ENCODE measurements at regions not wholly inside any gene's neighbourhood (a gene's known extent, or its start where the extent isn't known, plus 50 kb on each side); places are given as distances from the start of the nearest gene placed in this dataset.

DNA sequence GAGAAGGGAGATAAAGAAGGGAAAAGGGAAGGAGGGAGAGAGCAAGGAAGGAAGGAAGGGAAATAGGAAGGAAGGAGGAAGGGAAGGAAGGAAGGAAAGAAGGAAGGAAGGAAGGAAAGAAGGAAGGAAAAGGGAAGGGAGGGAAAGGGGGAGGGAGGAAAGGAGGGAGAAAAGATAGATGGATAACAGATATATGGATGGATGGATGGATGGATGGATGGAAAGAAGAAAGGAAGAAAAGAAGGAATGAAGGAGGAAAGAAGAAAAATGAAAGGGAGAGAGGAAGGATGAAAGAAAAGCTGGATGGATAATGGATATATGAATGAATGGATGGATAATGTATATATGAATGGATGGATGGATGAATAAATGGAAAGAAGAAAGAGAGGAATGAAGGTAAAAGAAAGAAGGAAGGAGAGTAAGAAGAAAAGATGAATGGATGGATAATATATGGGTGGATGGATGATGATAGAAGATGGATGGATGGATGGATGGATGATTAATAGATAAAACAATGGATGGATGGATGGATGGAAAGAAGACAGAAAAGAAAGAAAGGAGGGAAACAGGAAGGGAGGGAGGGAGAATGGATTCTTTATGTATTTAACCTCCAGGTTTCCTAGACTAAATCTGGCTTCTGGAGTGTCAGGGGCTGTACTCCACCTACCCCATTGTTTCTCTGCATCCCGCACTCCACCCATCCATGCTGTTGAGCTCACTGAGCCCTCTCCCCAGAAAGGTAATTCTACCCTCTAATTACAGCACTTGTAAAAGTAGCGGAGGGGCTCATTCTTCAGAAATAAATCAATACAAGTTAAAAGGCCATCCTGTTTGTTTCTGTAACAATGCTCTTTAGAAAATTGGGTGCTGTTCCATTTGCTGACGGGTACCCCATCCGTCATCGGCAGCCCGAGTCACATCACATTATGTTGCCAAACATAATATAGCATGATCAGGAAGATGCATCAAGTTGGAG is 506.1 kb downstream of the MIAT start:
- DNase-seq (ENCODE audit: low read depth in 6 of 9, low spot score in 9 of 9) = no peak
- Histone ChIP-seq H3K27me3 (ENCODE audit: control insufficient read depth in 2 of 2, insufficient read depth in 1 of 2, low read length in 1 of 2) (no peaks in the 10 kb centered on the region), H3K4me3 (ENCODE audit: low read length in 2 of 2) (no peak overlapping the region), H3K9me3 (ENCODE audit: control insufficient read depth in 2 of 2, insufficient read depth in 1 of 2, low read length in 1 of 2) (no peaks in the 10 kb centered on the region), H3K27ac (ENCODE audit: low read depth in 1 of 2, low read length in 1 of 2) (no peak overlapping the region), H3K4me1 (ENCODE audit: control insufficient read depth in 2 of 2, insufficient read depth in 2 of 2, low read length in 2 of 2) (no peaks in the 10 kb centered on the region), H3K36me3 (ENCODE audit: control insufficient read depth in 2 of 2, insufficient read depth in 2 of 2, low read length in 1 of 2) (no peaks in the 10 kb centered on the region)
- WGBS = 77% methylated on average over 6 of the region's 6 CpGs

DNA sequence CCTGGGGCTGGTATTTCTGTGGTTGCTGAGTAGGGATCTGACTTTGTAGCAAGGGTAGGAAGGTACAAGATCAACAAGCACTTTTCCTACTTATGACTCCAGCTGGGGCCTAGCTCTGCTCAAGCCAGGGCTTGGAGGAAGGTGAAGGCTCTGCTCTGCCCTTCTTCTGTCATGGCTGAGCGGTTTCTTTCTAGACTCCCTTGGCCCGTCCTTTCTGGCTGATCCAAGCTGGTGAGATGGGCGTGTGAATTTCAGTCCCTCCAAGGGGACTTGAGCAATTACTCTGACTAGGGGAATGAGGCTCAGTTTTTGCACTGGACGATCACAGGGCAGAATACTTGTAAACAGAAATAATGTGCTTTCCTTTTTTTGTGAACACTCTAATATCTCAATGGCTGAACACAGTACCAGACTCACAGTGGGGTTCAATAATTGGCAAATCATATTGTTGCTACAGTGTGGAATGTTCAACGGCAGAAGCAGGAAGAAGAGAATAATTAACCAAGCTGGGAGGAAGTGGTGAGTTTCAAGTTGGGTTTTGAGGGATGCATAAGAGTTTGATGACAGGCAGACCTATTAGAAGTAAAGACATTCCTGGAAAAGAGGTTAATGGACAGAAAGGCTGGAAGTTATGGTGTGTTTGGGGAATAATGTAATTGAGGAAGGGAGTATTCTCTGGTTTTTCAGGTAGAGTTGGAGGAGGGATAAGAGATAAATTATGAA is 507.6 kb downstream of the MIAT start:
- Histone ChIP-seq H3K4me1 (ENCODE audit: control insufficient read depth in 2 of 2, insufficient read depth in 2 of 2, low read length in 2 of 2) (no peaks in the 10 kb centered on the region), H3K9me3 (ENCODE audit: control insufficient read depth in 2 of 2, insufficient read depth in 1 of 2, low read length in 1 of 2) (no peaks in the 10 kb centered on the region), H3K36me3 (ENCODE audit: control insufficient read depth in 2 of 2, insufficient read depth in 2 of 2, low read length in 1 of 2) (no peaks in the 10 kb centered on the region), H3K27ac (ENCODE audit: low read depth in 1 of 2, low read length in 1 of 2) (no peak overlapping the region), H3K4me3 (ENCODE audit: low read length in 2 of 2) (no peak overlapping the region), H3K27me3 (ENCODE audit: control insufficient read depth in 2 of 2, insufficient read depth in 1 of 2, low read length in 1 of 2) (no peaks in the 10 kb centered on the region)
- 89% methylated on average over 5 of the region's 5 CpGs for WGBS
- no peak for DNase-seq (ENCODE audit: low read depth in 6 of 9, low spot score in 9 of 9)

DNA sequence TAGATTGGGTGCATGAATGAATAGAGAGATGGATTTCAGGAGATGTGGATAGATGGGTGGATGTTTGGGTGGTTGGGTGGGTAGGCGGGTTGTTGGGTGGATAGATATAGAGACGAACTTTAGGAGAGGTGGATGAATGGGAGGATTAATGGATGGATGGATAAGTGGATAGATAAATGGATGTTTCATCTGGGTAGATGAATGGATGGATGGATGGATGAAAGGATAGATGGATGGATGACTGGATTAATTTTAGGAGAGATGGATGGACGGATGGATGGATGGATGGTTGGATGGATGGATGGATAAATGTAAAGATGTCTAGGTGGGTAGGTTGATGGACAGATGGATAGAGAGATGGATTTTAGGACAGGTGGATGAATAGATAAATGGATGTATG is 511.3 kb downstream of the MIAT start:
- Histone ChIP-seq H3K36me3 (ENCODE audit: control insufficient read depth in 2 of 2, insufficient read depth in 2 of 2, low read length in 1 of 2) (no peaks in the 10 kb centered on the region), H3K27me3 (ENCODE audit: control insufficient read depth in 2 of 2, insufficient read depth in 1 of 2, low read length in 1 of 2) (no peaks in the 10 kb centered on the region), H3K4me1 (ENCODE audit: control insufficient read depth in 2 of 2, insufficient read depth in 2 of 2, low read length in 2 of 2) (no peaks in the 10 kb centered on the region), H3K4me3 (ENCODE audit: low read length in 2 of 2) (no peak overlapping the region), H3K27ac (ENCODE audit: low read depth in 1 of 2, low read length in 1 of 2) (no peak overlapping the region), H3K9me3 (ENCODE audit: control insufficient read depth in 2 of 2, insufficient read depth in 1 of 2, low read length in 1 of 2) (no peaks in the 10 kb centered on the region)
- WGBS = 78% methylated on average over 3 of the region's 3 CpGs
- DNase-seq (ENCODE audit: low read depth in 6 of 9, low spot score in 9 of 9) = no peak

DNA sequence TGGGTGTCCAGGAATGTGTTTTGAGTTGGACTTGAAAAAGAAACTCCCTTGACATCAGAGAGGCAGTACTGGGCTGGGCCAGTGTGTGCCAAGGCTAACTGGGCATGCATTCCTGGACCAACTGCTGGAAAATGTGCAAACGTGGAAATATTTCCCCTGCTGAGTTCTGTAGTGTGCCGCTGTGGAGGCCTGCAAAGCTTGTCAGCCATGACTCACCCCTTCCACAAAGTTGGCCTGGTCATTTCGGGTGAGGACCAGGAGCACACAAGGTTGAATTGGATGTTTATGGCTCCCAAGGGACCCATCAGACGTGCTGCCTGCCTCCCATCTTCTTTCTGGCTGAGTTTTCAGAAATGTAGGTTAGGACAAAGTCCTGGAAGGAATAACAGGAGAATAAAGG is 513.1 kb downstream of the MIAT start:
- no peak overlapping the region for H3K27ac ChIP-seq (ENCODE audit: low read depth in 1 of 2, low read length in 1 of 2)

DNA sequence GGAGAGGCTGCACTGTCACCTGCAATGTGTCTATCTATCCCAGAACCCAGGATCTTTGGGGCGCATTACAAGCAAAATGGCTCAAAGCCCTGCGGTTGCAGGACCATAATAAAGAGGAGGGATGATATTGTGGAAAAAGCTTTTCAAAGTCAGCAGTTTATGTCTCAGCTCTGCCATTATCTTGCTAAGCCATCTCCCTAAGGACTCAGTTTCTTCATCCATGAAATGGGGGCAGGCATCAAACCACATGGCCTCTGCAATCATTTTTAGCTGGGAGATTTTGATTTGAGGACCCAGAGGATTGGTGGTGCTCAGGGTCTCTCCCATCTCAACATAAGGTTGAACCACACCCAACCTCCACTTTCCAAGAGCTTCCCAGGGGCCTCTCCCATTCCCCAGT is 513.8 kb downstream of the MIAT start:
- no peaks in the 10 kb centered on the region for H3K9me3 ChIP-seq (ENCODE audit: control insufficient read depth in 2 of 2, insufficient read depth in 1 of 2, low read length in 1 of 2)

More for the DNA sequence above, 513.1 kb downstream of the MIAT start:
- Histone ChIP-seq H3K9me3 (ENCODE audit: control insufficient read depth in 2 of 2, insufficient read depth in 1 of 2, low read length in 1 of 2) (no peaks in the 10 kb centered on the region), H3K4me1 (ENCODE audit: control insufficient read depth in 2 of 2, insufficient read depth in 2 of 2, low read length in 2 of 2) (no peaks in the 10 kb centered on the region), H3K4me3 (ENCODE audit: low read length in 2 of 2) (no peak overlapping the region), H3K36me3 (ENCODE audit: control insufficient read depth in 2 of 2, insufficient read depth in 2 of 2, low read length in 1 of 2) (no peaks in the 10 kb centered on the region), H3K27me3 (ENCODE audit: control insufficient read depth in 2 of 2, insufficient read depth in 1 of 2, low read length in 1 of 2) (peaks cover 3 to 8% of the 10 kb centered on the region in 2 donors)
- no peak for DNase-seq (ENCODE audit: low read depth in 6 of 9, low spot score in 9 of 9)
- WGBS = 87% methylated on average over 4 of the region's 4 CpGs

DNA sequence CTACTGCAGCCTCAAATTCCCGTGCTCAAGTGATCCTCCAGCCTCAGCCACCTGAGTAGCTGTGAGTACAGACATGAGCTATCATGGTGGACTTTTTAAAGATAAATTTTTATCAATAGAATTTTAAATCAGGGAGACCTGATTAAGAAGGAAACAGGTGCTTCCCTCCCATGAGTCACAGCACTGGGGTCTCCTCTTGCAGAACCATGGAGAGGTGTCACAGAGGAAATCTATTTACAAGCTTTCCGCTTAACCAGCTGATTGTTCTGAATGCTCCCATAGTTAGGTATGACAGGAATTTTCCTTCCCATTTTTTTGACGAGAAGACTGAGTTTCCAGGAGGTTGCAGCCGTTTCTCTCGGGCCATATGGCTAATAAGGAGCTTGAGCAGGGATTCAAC is 516.1 kb downstream of the MIAT start:
- DNase-seq (ENCODE audit: low read depth in 6 of 9, low spot score in 9 of 9) = no peak
- 65% methylated on average over 5 of the region's 5 CpGs for WGBS
- peaks cover 3 to 9% of the 10 kb centered on the region in 2 donors for H3K27me3 ChIP-seq (ENCODE audit: control insufficient read depth in 2 of 2, insufficient read depth in 1 of 2, low read length in 1 of 2)

More for the DNA sequence above, 513.8 kb downstream of the MIAT start:
- Histone ChIP-seq H3K27me3 (ENCODE audit: control insufficient read depth in 2 of 2, insufficient read depth in 1 of 2, low read length in 1 of 2) (peaks cover 3 to 9% of the 10 kb centered on the region in 2 donors), H3K4me3 (ENCODE audit: low read length in 2 of 2) (no peak overlapping the region), H3K27ac (ENCODE audit: low read depth in 1 of 2, low read length in 1 of 2) (no peak overlapping the region), H3K4me1 (ENCODE audit: control insufficient read depth in 2 of 2, insufficient read depth in 2 of 2, low read length in 2 of 2) (no peaks in the 10 kb centered on the region), H3K36me3 (ENCODE audit: control insufficient read depth in 2 of 2, insufficient read depth in 2 of 2, low read length in 1 of 2) (no peaks in the 10 kb centered on the region)
- DNase-seq (ENCODE audit: low read depth in 6 of 9, low spot score in 9 of 9) = no peak
- WGBS = 97% methylated on average over 2 of the region's 2 CpGs

DNA sequence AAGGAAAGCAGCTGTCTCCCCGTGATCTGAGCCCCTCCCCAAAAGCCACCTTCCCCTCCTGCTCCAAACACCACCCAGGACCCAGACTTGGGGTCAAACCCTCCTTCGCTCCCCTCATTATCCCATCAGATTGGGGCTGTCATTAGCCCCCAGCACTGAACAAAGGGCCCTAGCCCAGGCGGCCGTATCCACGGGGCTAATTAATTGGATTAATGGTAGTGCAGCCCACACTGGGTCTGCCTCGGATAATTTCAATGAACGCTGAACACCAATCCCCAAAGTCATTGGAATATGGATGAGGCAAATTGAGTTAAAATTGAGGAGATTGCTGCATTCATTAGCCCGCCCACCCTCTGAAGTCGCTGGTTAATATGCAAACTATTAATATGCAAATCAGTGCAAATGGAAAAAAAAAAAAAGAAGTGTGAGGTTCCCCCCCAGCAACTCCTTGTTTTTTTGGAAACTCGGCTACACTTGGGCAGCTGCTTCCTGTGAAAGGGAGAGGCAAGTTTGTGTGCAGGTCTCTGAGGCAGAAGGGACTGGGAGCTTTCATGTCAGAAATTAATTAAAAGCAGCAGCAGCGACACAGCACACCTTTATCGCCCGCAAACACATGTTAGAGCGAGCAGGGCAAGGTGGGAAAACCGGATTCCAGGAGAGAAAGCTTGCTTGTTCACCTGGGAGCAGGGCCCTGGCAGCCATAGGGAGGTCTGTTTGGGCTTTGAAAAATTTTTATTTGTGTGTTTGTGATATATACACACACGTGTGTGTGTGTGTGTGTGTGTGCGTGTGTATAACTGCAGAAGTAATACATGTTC is 517.8 kb downstream of the MIAT start:
- H3K27ac ChIP-seq (ENCODE audit: low read depth in 1 of 2, low read length in 1 of 2) = no peak overlapping the region
- H3K9me3 ChIP-seq (ENCODE audit: control insufficient read depth in 2 of 2, insufficient read depth in 1 of 2, low read length in 1 of 2) = no peaks in the 10 kb centered on the region
- no peaks in the 10 kb centered on the region for H3K4me1 ChIP-seq (ENCODE audit: control insufficient read depth in 2 of 2, insufficient read depth in 2 of 2, low read length in 2 of 2)
- H3K27me3 ChIP-seq (ENCODE audit: control insufficient read depth in 2 of 2, insufficient read depth in 1 of 2, low read length in 1 of 2) = peaks cover 3 to 9% of the 10 kb centered on the region in 2 donors
- no peaks in the 10 kb centered on the region for H3K36me3 ChIP-seq (ENCODE audit: control insufficient read depth in 2 of 2, insufficient read depth in 2 of 2, low read length in 1 of 2)
- H3K4me3 ChIP-seq (ENCODE audit: low read length in 2 of 2) = no peak overlapping the region
- WGBS = 49% methylated on average over 17 of the region's 17 CpGs
- DNase-seq (ENCODE audit: low read depth in 6 of 9, low spot score in 9 of 9) = no peak

More for the DNA sequence above, 516.1 kb downstream of the MIAT start:
- no peak overlapping the region for H3K27ac ChIP-seq (ENCODE audit: low read depth in 1 of 2, low read length in 1 of 2)
- no peaks in the 10 kb centered on the region for H3K9me3 ChIP-seq (ENCODE audit: control insufficient read depth in 2 of 2, insufficient read depth in 1 of 2, low read length in 1 of 2)
- no peak overlapping the region for H3K4me3 ChIP-seq (ENCODE audit: low read length in 2 of 2)
- H3K4me1 ChIP-seq (ENCODE audit: control insufficient read depth in 2 of 2, insufficient read depth in 2 of 2, low read length in 2 of 2) = no peaks in the 10 kb centered on the region
- H3K36me3 ChIP-seq (ENCODE audit: control insufficient read depth in 2 of 2, insufficient read depth in 2 of 2, low read length in 1 of 2) = no peaks in the 10 kb centered on the region

DNA sequence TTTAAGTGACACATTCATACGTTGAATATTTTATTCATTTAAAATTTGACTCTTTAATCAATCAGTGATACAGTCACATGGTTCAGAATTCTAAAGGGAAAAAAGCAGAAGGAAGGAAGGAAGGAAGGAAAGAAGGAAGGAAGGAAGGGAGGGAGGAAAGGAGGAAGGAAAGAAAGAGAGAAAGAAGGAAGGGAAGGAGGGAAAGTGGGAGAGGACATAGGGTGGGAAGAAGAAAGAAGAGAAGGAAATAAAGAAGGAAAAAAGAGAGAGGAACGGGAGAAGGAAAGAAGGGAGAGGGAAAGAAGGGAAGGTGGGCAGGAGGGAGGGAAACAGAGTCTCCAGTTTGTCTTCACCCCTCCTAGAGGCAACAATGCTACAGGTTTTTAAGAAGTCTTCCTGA is 518.6 kb downstream of the MIAT start:
- WGBS = 76% methylated on average over 2 of the region's 2 CpGs
- Histone ChIP-seq H3K9me3 (ENCODE audit: control insufficient read depth in 2 of 2, insufficient read depth in 1 of 2, low read length in 1 of 2) (no peaks in the 10 kb centered on the region), H3K4me1 (ENCODE audit: control insufficient read depth in 2 of 2, insufficient read depth in 2 of 2, low read length in 2 of 2) (no peaks in the 10 kb centered on the region), H3K36me3 (ENCODE audit: control insufficient read depth in 2 of 2, insufficient read depth in 2 of 2, low read length in 1 of 2) (no peaks in the 10 kb centered on the region), H3K27me3 (ENCODE audit: control insufficient read depth in 2 of 2, insufficient read depth in 1 of 2, low read length in 1 of 2) (peaks cover 3 to 9% of the 10 kb centered on the region in 2 donors), H3K4me3 (ENCODE audit: low read length in 2 of 2) (no peak overlapping the region), H3K27ac (ENCODE audit: low read depth in 1 of 2, low read length in 1 of 2) (no peak overlapping the region)
- no peak for DNase-seq (ENCODE audit: low read depth in 6 of 9, low spot score in 9 of 9)
